ENCODE measurements at regions not wholly inside any gene's neighbourhood (a gene's known extent, or its start where the extent isn't known, plus 50 kb on each side); places are given as distances from the start of the nearest gene placed in this dataset.

DNA sequence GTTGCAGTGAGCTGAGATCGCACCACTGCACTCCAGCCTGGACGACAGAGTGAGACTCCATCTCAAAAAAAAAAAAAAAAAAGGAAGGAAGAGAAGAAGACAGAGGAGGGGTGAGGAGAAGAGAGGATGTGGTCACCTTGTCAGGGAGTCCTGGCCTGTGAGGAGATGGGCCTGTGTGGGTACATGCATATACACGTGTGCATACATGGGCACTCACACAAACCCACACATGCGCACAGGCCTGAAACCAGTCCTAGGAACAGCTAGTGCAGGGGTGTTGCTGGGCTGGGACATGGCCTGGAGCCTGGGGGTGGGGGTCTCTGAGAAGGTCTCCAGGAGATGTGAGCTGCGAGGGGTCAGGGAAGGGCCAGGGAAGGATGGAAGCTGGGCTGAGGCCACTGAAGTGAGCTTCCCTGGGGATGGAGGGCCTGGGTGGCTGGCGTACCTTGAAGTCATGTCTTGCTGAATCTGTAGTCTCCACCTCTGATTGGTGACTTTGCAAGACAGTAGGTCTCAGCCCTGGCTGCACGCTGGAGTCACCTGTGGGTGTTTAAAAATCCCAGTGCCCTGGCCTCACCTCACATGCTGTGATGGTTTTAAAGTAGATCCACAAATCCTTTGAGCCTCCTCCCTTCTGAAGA is 72.4 kb downstream of the MRM1 start:
- peaks cover 0 to 6% of the 10 kb centered on the region in 2 donors for H3K4me1 ChIP-seq (ENCODE audit: control insufficient read depth in 1 of 2, insufficient read depth in 2 of 2, low read length in 2 of 2)
- intact Hi-C loops (cut with micrococcal nuclease) = no loop called here
- no peak overlapping the region for H3K4me2 ChIP-seq (replicated peaks; ENCODE audit: extremely low read depth, low read length, poor library complexity, severe bottlenecking)
- no peak overlapping the region for H3K27ac ChIP-seq (ENCODE audit: low read depth in 1 of 2, low read length in 2 of 2)
- Mint-ChIP-seq H3K36me3 (no peaks in the 10 kb centered on the region), H3K27ac (no peak overlapping the region), H3K4me3 (no peak overlapping the region), H3K9me3 (no peaks in the 10 kb centered on the region), H3K4me1 (peaks cover 8% of the 10 kb centered on the region), H3K27me3 (ENCODE audit: low read depth in 3 of 3) (peaks cover 7 to 18% (median 12%) of the 10 kb centered on the region in 3 donors)
- no peak overlapping the region for H3K4me3 ChIP-seq (replicated peaks in 1 of 3; ENCODE audit: low read depth in 2 of 3, low read length in 3 of 3)
- no peaks in the 10 kb centered on the region for H3K36me3 ChIP-seq (replicated peaks in 1 of 2; ENCODE audit: control insufficient read depth in 1 of 2, insufficient read depth in 2 of 2, low read length in 2 of 2)
- no peaks in the 10 kb centered on the region for H3K27me3 ChIP-seq (ENCODE audit: control insufficient read depth in 2 of 2, insufficient read depth in 2 of 2, low read length in 2 of 2)
- no peaks in the 10 kb centered on the region for H3K9me3 ChIP-seq (replicated peaks in 1 of 2; ENCODE audit: control insufficient read depth in 1 of 2, insufficient read depth in 1 of 2, low read length in 2 of 2)
- no peak for DNase-seq
- TF ChIP-seq, protein P1, sequence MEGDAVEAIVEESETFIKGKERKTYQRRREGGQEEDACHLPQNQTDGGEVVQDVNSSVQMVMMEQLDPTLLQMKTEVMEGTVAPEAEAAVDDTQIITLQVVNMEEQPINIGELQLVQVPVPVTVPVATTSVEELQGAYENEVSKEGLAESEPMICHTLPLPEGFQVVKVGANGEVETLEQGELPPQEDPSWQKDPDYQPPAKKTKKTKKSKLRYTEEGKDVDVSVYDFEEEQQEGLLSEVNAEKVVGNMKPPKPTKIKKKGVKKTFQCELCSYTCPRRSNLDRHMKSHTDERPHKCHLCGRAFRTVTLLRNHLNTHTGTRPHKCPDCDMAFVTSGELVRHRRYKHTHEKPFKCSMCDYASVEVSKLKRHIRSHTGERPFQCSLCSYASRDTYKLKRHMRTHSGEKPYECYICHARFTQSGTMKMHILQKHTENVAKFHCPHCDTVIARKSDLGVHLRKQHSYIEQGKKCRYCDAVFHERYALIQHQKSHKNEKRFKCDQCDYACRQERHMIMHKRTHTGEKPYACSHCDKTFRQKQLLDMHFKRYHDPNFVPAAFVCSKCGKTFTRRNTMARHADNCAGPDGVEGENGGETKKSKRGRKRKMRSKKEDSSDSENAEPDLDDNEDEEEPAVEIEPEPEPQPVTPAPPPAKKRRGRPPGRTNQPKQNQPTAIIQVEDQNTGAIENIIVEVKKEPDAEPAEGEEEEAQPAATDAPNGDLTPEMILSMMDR (IDR thresholded peaks at IDR 0.05) = no peak
- H4K20me1 ChIP-seq (ENCODE audit: insufficient read depth, low read length) = no peaks in the 10 kb centered on the region
- no peak overlapping the region for H2AFZ ChIP-seq (ENCODE audit: insufficient read depth, low read depth, low read length, poor library complexity, severe bottlenecking)
- H3K9ac ChIP-seq (ENCODE audit: insufficient read depth, low read length, poor library complexity, severe bottlenecking) = no peak overlapping the region
- 100% methylated on average over 2 of the region's 7 CpGs for WGBS (ENCODE audit: insufficient coverage)
- H3K79me2 ChIP-seq (ENCODE audit: insufficient read depth, low read length) = no peaks in the 10 kb centered on the region

DNA sequence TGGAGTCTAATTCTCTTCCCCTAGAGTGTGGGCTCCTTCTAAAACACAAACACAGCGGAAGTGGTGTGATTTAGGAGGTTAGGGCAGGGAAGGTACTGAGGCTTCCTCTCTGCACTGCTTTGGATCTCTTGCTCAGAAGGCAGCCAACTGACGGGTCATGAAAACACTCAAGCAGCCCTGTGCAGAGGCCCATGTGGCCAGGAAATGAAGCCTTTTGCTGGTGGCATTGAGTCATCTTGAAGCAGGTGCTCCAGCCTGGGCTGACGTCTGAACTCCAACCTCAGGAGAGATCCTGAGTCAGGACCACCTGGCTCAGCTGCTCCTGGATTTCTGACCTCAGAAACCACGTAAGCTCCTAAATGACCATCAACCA is 72.9 kb downstream of the MRM1 start:
- Histone ChIP-seq H3K9me3 (replicated peaks in 1 of 2; ENCODE audit: control insufficient read depth in 1 of 2, insufficient read depth in 1 of 2, low read length in 2 of 2) (no peaks in the 10 kb centered on the region), H3K9ac (ENCODE audit: insufficient read depth, low read length, poor library complexity, severe bottlenecking) (no peak overlapping the region), H3K27ac (ENCODE audit: low read depth in 1 of 2, low read length in 2 of 2) (no peak overlapping the region), H3K27me3 (ENCODE audit: control insufficient read depth in 2 of 2, insufficient read depth in 2 of 2, low read length in 2 of 2) (no peaks in the 10 kb centered on the region), H3K4me3 (replicated peaks in 1 of 3; ENCODE audit: low read depth in 2 of 3, low read length in 3 of 3) (no peak overlapping the region), H3K36me3 (replicated peaks in 1 of 2; ENCODE audit: control insufficient read depth in 1 of 2, insufficient read depth in 2 of 2, low read length in 2 of 2) (no peaks in the 10 kb centered on the region), H3K79me2 (ENCODE audit: insufficient read depth, low read length) (no peaks in the 10 kb centered on the region), H4K20me1 (ENCODE audit: insufficient read depth, low read length) (no peaks in the 10 kb centered on the region), H2AFZ (ENCODE audit: insufficient read depth, low read depth, low read length, poor library complexity, severe bottlenecking) (no peak overlapping the region), H3K4me2 (replicated peaks; ENCODE audit: extremely low read depth, low read length, poor library complexity, severe bottlenecking) (no peak overlapping the region), H3K4me1 (ENCODE audit: control insufficient read depth in 1 of 2, insufficient read depth in 2 of 2, low read length in 2 of 2) (peaks cover 0 to 6% of the 10 kb centered on the region in 2 donors)
- Mint-ChIP-seq H3K4me1 (peaks cover 8% of the 10 kb centered on the region), H3K27ac (no peak overlapping the region), H3K9me3 (no peaks in the 10 kb centered on the region), H3K4me3 (no peak overlapping the region), H3K27me3 (ENCODE audit: low read depth in 3 of 3) (peaks cover 10 to 18% (median 12%) of the 10 kb centered on the region in 3 donors), H3K36me3 (no peaks in the 10 kb centered on the region)
- intact Hi-C loops (cut with micrococcal nuclease) = no loop called here
- WGBS (ENCODE audit: insufficient coverage) = 27% methylated on average over 2 of the region's 4 CpGs
- DNase-seq = no peak
- TF ChIP-seq, protein P1 (IDR thresholded peaks at IDR 0.05) = no peak
